ENCODE measurements at regions not wholly inside any gene's neighbourhood (a gene's known extent, or its start where the extent isn't known, plus 50 kb on each side); places are given as distances from the start of the nearest gene placed in this dataset.

DNA sequence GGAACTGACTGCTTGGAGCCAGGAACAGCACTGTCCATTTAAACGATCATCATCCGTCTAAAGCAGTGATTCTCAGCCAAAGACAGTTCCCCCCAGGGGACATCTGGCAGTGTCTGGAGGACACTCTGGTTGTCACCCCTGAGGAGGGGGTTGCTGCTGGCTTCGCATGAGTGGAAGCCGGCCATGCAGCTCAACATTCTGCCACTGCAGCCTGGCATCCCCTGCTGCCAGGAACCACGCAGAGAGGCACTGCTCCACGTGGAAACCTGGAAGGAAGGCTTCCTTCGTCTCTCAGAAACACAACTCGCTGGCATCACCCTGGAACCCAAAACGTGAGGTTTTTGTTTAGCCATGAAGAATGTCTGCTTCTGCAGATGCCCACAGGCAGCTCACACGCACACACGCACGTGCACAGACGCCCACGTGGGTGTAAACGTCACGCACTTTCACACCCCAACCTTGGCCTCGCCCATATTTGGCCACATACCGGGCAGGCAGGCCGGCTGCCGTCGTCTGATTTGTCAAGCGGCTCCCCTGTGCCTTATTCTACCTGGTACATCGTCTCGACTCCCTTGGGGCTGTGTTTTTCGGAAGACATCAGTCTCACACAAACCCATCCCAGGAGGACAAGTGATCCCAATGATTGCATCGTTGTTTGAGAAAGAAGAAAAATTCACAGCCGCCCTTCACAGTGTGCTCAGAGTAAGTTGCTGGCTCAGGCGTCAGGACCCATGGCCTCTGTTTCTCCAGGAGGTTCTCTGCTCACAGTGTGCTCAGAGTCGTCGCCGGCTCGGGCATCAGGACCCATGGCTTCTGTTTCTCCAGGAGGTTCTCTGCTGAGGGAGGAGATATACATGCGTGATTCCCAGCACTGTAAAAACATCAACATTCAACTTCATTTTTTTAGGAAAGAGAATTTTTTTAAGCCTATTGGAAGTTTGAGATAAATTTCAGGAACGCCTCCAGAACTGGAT is 127.2 kb upstream of the PPP2R2D start:
- no peaks in the 10 kb centered on the region for H3K36me3 ChIP-seq (ENCODE audit: control insufficient read depth, insufficient read depth, low read length)
- no peak overlapping the region for H3K4me3 ChIP-seq (replicated peaks; ENCODE audit: low read depth, low read length)
- H3K27me3 ChIP-seq (replicated peaks; ENCODE audit: control insufficient read depth, insufficient read depth, low read length) = no peaks in the 10 kb centered on the region
- DNase-seq (ENCODE audit: extremely low read depth, insufficient read length) = no peak
- TF ChIP-seq, protein P1, sequence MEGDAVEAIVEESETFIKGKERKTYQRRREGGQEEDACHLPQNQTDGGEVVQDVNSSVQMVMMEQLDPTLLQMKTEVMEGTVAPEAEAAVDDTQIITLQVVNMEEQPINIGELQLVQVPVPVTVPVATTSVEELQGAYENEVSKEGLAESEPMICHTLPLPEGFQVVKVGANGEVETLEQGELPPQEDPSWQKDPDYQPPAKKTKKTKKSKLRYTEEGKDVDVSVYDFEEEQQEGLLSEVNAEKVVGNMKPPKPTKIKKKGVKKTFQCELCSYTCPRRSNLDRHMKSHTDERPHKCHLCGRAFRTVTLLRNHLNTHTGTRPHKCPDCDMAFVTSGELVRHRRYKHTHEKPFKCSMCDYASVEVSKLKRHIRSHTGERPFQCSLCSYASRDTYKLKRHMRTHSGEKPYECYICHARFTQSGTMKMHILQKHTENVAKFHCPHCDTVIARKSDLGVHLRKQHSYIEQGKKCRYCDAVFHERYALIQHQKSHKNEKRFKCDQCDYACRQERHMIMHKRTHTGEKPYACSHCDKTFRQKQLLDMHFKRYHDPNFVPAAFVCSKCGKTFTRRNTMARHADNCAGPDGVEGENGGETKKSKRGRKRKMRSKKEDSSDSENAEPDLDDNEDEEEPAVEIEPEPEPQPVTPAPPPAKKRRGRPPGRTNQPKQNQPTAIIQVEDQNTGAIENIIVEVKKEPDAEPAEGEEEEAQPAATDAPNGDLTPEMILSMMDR (IDR thresholded peaks at IDR 0.05; ENCODE audit: insufficient read depth, low read length, poor library complexity, severe bottlenecking) = no peak

- TF ChIP-seq, protein P1 (IDR thresholded peaks at IDR 0.05; ENCODE audit: insufficient read depth, low read length, poor library complexity, severe bottlenecking) = no peak
- Histone ChIP-seq H3K36me3 (ENCODE audit: control insufficient read depth, insufficient read depth, low read length) (no peaks in the 10 kb centered on the region), H3K27me3 (replicated peaks; ENCODE audit: control insufficient read depth, insufficient read depth, low read length) (no peaks in the 10 kb centered on the region), H3K4me3 (replicated peaks; ENCODE audit: low read depth, low read length) (no peak overlapping the region)
- DNase-seq (ENCODE audit: extremely low read depth, insufficient read length) = no peak
These were observed 126.1 kb upstream of the PPP2R2D start for GRCh38 chr10:131774681-131775085.

DNA sequence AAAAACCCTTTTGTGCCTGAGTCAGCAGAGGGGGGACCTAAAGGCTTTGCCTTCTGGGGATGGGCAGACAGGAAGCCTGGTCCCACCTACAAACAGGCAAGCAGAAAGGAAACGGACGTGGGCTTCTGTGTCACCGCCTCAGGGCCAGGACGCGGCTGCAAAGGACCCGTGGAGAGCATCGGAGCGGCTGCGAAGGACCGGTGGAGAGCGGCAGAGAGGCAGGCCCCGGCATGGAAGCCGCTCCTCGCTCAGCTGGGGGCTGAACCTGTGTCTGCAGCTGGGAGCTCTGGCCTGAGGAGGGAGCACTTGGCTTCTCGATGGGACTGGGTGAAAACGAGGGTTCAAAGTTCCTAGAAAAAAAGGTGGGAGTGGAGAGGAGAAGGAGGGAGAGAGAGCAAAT is 125.4 kb upstream of the PPP2R2D start:
- no peak for DNase-seq (ENCODE audit: extremely low read depth, insufficient read length)
- H3K36me3 ChIP-seq (ENCODE audit: control insufficient read depth, insufficient read depth, low read length) = no peaks in the 10 kb centered on the region
- H3K4me3 ChIP-seq (replicated peaks; ENCODE audit: low read depth, low read length) = no peak overlapping the region
- TF ChIP-seq, protein P1 (IDR thresholded peaks at IDR 0.05; ENCODE audit: insufficient read depth, low read length, poor library complexity, severe bottlenecking) = no peak
- H3K27me3 ChIP-seq (replicated peaks; ENCODE audit: control insufficient read depth, insufficient read depth, low read length) = no peaks in the 10 kb centered on the region

DNA sequence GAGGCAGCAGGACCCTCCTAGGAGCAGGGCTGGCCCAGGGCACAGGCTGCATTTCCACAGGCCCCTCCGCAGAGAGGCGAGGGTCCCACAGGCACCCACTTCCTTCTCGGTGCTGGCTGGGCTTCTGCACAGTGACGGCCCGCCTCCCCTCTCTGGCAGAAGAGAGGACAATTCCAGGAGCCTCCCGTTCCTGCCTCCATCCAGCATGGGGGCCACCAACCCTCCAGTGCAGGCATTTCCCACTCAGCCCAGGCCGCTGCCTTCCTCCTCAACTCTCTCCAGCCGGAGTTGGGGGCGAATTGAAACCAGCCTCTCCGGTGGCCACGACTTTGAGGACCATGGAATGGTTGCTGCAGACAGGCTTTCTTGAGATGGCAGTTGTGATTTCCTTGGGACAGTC is 125.0 kb upstream of the PPP2R2D start:
- Histone ChIP-seq H3K4me3 (replicated peaks; ENCODE audit: low read depth, low read length) (no peak overlapping the region), H3K36me3 (ENCODE audit: control insufficient read depth, insufficient read depth, low read length) (no peaks in the 10 kb centered on the region), H3K27me3 (replicated peaks; ENCODE audit: control insufficient read depth, insufficient read depth, low read length) (no peaks in the 10 kb centered on the region)
- no peak for DNase-seq (ENCODE audit: extremely low read depth, insufficient read length)
- TF ChIP-seq, protein P1 (IDR thresholded peaks at IDR 0.05; ENCODE audit: insufficient read depth, low read length, poor library complexity, severe bottlenecking) = no peak

- Histone ChIP-seq H3K36me3 (ENCODE audit: control insufficient read depth, insufficient read depth, low read length) (no peaks in the 10 kb centered on the region), H3K4me3 (replicated peaks; ENCODE audit: low read depth, low read length) (no peak overlapping the region), H3K27me3 (replicated peaks; ENCODE audit: control insufficient read depth, insufficient read depth, low read length) (no peaks in the 10 kb centered on the region)
- TF ChIP-seq, protein P1 (IDR thresholded peaks at IDR 0.05; ENCODE audit: insufficient read depth, low read length, poor library complexity, severe bottlenecking) = no peak
- DNase-seq (ENCODE audit: extremely low read depth, insufficient read length) = no peak
These were observed 124.3 kb upstream of the PPP2R2D start for GRCh38 chr10:131776496-131776895.

Measured in GM06990 (cell line).